ENCODE measurements at regions not wholly inside any gene's neighbourhood (a gene's known extent, or its start where the extent isn't known, plus 50 kb on each side); places are given as distances from the start of the nearest gene placed in this dataset.

DNA sequence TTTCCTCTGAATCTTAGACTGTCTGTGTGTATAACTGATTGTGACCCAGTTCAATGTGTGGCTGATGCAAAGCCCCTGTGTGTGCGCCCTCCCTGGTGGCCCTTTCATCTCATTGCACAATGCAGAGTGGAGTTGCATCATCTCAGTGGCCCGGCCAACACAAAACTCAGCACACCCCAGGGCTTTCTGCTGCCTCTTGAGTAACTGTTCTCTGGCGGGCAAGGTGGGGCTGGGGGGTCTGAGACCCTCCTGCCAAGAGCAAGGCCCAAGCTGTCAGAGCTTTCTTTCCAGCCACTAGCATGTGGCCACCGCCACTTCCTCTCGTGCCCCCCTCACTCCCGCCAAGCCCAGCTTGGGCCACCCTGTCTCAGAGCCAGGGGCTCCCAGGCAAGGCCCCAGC lies 80.7 kb upstream of the ALDH1L1 start:
- no peak for DNase-seq (ENCODE audit: extremely low read depth, insufficient read length)
- TF ChIP-seq, protein P1, sequence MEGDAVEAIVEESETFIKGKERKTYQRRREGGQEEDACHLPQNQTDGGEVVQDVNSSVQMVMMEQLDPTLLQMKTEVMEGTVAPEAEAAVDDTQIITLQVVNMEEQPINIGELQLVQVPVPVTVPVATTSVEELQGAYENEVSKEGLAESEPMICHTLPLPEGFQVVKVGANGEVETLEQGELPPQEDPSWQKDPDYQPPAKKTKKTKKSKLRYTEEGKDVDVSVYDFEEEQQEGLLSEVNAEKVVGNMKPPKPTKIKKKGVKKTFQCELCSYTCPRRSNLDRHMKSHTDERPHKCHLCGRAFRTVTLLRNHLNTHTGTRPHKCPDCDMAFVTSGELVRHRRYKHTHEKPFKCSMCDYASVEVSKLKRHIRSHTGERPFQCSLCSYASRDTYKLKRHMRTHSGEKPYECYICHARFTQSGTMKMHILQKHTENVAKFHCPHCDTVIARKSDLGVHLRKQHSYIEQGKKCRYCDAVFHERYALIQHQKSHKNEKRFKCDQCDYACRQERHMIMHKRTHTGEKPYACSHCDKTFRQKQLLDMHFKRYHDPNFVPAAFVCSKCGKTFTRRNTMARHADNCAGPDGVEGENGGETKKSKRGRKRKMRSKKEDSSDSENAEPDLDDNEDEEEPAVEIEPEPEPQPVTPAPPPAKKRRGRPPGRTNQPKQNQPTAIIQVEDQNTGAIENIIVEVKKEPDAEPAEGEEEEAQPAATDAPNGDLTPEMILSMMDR (IDR thresholded peaks at IDR 0.05; ENCODE audit: insufficient read depth, low read length, poor library complexity, severe bottlenecking) = no peak
- H3K4me3 ChIP-seq (replicated peaks; ENCODE audit: low read depth, low read length) = no peak overlapping the region

DNA sequence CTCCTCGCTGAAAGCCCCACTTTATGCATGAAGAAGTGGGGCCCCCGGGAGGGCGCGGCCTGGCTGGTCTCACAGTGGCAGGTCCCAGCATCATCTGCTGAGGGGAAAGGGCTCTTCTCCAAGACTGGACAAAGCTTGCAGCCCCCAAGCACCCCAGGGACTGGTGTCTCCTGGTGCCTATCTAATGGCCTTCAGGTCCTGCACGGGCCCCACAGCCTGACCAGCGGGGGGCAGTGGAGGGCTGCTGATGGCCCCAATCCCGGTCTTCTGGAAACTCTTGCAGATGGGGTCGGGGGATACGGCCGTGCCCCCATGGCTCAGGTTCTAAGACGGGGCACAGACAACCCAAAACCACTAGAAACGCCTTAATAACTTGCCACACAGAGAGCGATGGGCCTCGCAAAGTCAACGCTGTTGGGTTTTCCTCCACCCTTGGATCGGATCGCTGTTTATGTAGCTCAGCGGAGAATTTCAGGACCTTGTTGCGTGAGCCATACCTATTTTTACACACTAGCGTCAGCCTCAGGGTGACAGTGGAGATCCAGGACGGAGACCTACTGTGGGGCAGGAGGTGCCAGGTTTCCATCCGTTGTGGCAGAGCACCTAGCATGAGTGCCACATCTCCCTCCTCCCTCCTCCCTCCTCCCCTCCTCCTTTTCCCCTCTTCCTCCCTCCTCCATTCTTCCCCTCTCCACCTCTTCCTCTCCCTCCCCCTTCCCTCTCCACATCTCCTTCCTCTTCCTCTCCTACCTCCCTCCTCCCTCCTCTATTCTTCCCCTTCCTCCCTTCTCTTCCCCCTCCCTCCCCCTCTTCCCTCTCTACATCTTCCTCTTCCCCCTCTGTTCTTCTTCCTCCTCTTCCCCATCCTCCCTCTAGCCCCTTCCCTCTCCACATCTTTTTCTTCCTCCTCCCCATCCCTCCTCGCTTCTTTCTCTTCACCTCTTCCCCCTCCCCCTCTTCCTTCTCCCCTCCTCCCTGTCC lies 79.3 kb upstream of the ALDH1L1 start:
- no peak overlapping the region for H3K4me3 ChIP-seq (replicated peaks; ENCODE audit: low read depth, low read length)
- no peak for DNase-seq (ENCODE audit: extremely low read depth, insufficient read length)
- H3K27me3 ChIP-seq (replicated peaks; ENCODE audit: control insufficient read depth, insufficient read depth, low read length) = peaks cover 2% of the 10 kb centered on the region; the same call in 1 of the 2 replicates
- H3K36me3 ChIP-seq (ENCODE audit: control insufficient read depth, insufficient read depth, low read length) = no peaks in the 10 kb centered on the region
- TF ChIP-seq, protein P1 (IDR thresholded peaks at IDR 0.05; ENCODE audit: insufficient read depth, low read length, poor library complexity, severe bottlenecking) = peak; percentile 32

More for the DNA sequence above, 80.7 kb upstream of the ALDH1L1 start:
- no peaks in the 10 kb centered on the region for H3K36me3 ChIP-seq (ENCODE audit: control insufficient read depth, insufficient read depth, low read length)
- peaks cover 2% of the 10 kb centered on the region; the same call in 1 of the 2 replicates for H3K27me3 ChIP-seq (replicated peaks; ENCODE audit: control insufficient read depth, insufficient read depth, low read length)

DNA sequence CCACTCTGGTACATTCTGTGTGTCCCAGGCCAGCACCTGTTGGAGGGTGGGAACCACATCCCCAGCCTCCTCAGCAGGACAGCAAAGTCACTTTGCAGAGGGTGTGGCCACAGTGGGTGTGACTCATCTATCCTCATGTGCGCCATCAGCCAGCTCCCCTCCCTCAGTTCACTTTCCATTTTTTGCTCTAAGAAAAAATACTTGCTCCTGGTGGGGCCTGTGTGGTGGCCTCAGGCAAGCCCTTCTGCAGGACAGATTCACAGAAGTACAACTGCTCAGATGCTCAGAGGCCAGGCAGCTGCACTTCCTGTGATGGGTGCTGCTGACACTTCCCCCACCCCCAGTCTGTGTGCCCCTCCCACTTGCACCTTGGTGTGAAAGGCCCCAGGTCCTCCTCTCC lies 78.3 kb upstream of the ALDH1L1 start:
- Histone ChIP-seq H3K4me3 (replicated peaks; ENCODE audit: low read depth, low read length) (no peak overlapping the region), H3K27me3 (replicated peaks; ENCODE audit: control insufficient read depth, insufficient read depth, low read length) (no peaks in the 10 kb centered on the region), H3K36me3 (ENCODE audit: control insufficient read depth, insufficient read depth, low read length) (no peaks in the 10 kb centered on the region)
- TF ChIP-seq, protein P1 (IDR thresholded peaks at IDR 0.05; ENCODE audit: insufficient read depth, low read length, poor library complexity, severe bottlenecking) = no peak
- DNase-seq (ENCODE audit: extremely low read depth, insufficient read length) = no peak

DNA sequence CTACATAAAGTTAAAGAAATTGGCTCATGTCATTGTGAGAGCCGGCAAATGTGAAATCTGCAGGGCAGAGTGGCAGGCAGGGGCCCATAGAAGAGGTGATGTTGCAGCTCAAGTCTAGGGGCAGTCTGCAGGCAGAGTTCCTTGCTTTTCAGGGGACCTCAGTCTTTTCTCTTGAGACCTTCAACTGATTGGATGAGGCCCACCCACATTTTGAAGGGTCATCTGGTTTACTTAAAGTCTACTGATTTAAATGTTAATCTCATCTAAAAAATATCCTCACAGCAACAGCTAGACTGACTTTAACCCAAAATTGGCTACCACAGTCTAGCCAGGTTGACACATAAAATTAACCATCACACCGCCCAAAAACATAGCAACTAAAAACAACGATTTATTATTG lies 77.6 kb upstream of the ALDH1L1 start:
- Histone ChIP-seq H3K27me3 (replicated peaks; ENCODE audit: control insufficient read depth, insufficient read depth, low read length) (no peaks in the 10 kb centered on the region), H3K36me3 (ENCODE audit: control insufficient read depth, insufficient read depth, low read length) (no peaks in the 10 kb centered on the region), H3K4me3 (replicated peaks; ENCODE audit: low read depth, low read length) (no peak overlapping the region)
- TF ChIP-seq, protein P1 (IDR thresholded peaks at IDR 0.05; ENCODE audit: insufficient read depth, low read length, poor library complexity, severe bottlenecking) = no peak
- DNase-seq (ENCODE audit: extremely low read depth, insufficient read length) = no peak

DNA sequence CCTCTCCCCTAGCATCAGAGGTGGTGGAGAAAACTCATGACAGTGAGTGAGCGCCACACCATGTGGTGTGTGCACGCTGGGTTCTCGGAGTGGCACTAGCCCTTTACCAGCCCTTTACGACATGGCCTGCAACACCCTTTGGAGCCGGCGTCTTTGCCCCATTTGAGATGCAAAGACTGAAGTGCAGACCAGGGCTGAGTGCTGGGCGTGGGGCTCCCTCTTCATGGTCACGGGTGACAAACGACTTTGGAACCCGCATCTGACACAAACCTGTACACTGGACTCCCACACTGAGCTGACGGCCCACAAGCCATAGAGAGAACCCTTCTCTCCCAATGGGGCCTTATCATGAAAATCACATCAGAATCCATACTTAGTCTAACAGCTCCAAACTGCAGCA lies 76.8 kb upstream of the ALDH1L1 start:
- no peaks in the 10 kb centered on the region for H3K36me3 ChIP-seq (ENCODE audit: control insufficient read depth, insufficient read depth, low read length)
- TF ChIP-seq, protein P1 (IDR thresholded peaks at IDR 0.05; ENCODE audit: insufficient read depth, low read length, poor library complexity, severe bottlenecking) = no peak

More for the DNA sequence above, 76.8 kb upstream of the ALDH1L1 start:
- no peak for DNase-seq (ENCODE audit: extremely low read depth, insufficient read length)
- Histone ChIP-seq H3K4me3 (replicated peaks; ENCODE audit: low read depth, low read length) (no peak overlapping the region), H3K27me3 (replicated peaks; ENCODE audit: control insufficient read depth, insufficient read depth, low read length) (no peaks in the 10 kb centered on the region)
